SKM-1 (cell line): ENCODE measurements at regions not wholly inside any gene's neighbourhood (a gene's known extent, or its start where the extent isn't known, plus 50 kb on each side); places are given as distances from the start of the nearest gene placed in this dataset.
"Not testable (repeated sequence)": the region's sequence is repeated elsewhere in the genome, so short reads cannot be mapped to it uniquely, and the experiment has no call there.

Source experiments
- DNase-seq: peaks from one replicate; lab custom pipeline; 2025; ENCODE audit not compliant: unreplicated experiment; lab: John Stamatoyannopoulos, UW

- no peak for DNase-seq
These were observed 350.7 kb upstream of the SPHKAP start for GRCh38 chr2:228532233-228532632.

GRCh38 chr2:228527197-228527881 lies 345.9 kb upstream of the SPHKAP start:
- DNase-seq = no peak

GRCh38 chr2:228526687-228527086 lies 345.2 kb upstream of the SPHKAP start:
- DNase-seq = no peak

GRCh38 chr2:228522977-228523376 lies 341.5 kb upstream of the SPHKAP start:
- DNase-seq = no peak

GRCh38 chr2:228522276-228522675 lies 340.8 kb upstream of the SPHKAP start:
- no peak for DNase-seq

- no peak for DNase-seq
These were observed 338.1 kb upstream of the SPHKAP start for GRCh38 chr2:228519561-228519960.

GRCh38 chr2:228516019-228516418 lies 334.5 kb upstream of the SPHKAP start:
- no peak for DNase-seq

GRCh38 chr2:228513480-228513879 lies 332.0 kb upstream of the SPHKAP start:
- DNase-seq = not testable (repeated sequence)

GRCh38 chr2:228509021-228509420 lies 327.5 kb upstream of the SPHKAP start:
- no peak for DNase-seq

- DNase-seq = no peak
These were observed 326.4 kb upstream of the SPHKAP start for GRCh38 chr2:228507870-228508269.

GRCh38 chr2:228507231-228507824 lies 325.8 kb upstream of the SPHKAP start:
- no peak for DNase-seq

GRCh38 chr2:228503731-228504130 lies 322.2 kb upstream of the SPHKAP start:
- no peak for DNase-seq

GRCh38 chr2:228493852-228494251 lies 312.4 kb upstream of the SPHKAP start:
- DNase-seq = no peak

GRCh38 chr2:228479014-228479413 lies 297.5 kb upstream of the SPHKAP start:
- no peak for DNase-seq

- no peak for DNase-seq
These were observed 293.0 kb upstream of the SPHKAP start for GRCh38 chr2:228474466-228474865.

- no peak for DNase-seq
These were observed 288.2 kb upstream of the SPHKAP start for GRCh38 chr2:228469721-228470120.

GRCh38 chr2:228466851-228467250 lies 285.4 kb upstream of the SPHKAP start:
- no peak for DNase-seq

- DNase-seq = no peak
These were observed 283.9 kb upstream of the SPHKAP start for GRCh38 chr2:228465408-228465807.

GRCh38 chr2:228458364-228458763 lies 276.9 kb upstream of the SPHKAP start:
- no peak for DNase-seq

GRCh38 chr2:228447266-228447915 lies 265.9 kb upstream of the SPHKAP start:
- DNase-seq = no peak

GRCh38 chr2:228446734-228447133 lies 265.2 kb upstream of the SPHKAP start:
- DNase-seq = no peak

- DNase-seq = no peak
These were observed 262.7 kb upstream of the SPHKAP start for GRCh38 chr2:228444161-228444560.
